H1 (cell line): ENCODE measurements at regions not wholly inside any gene's neighbourhood (a gene's known extent, or its start where the extent isn't known, plus 50 kb on each side); places are given as distances from the start of the nearest gene placed in this dataset.

Experiments used
- CTCF ChIA-PET: fragments of 300-600 bp; sonication (Branson Sonifier 250); formaldehyde crosslinking; loops from one replicate; lab custom pipeline; 2021; ENCODE audit not compliant: partially characterized antibody; lab: Charles Lee
- POLR2A ChIA-PET: fragments of 300-600 bp; sonication (Branson Sonifier 250); formaldehyde crosslinking; loops from one replicate; lab custom pipeline; 2021; ENCODE audit warnings: inconsistent platforms; ENCODE audit not compliant: partially characterized antibody; lab: Charles Lee
- DNase-seq, 2 experiments: peaks; one replicate each; pipeline versions ENCODE4 v3.0.0 to v3.0.0-alpha.2; 2010 to 2022; ENCODE audit warnings: low spot score in 2 of 2, low read depth in 1 of 2, mixed read lengths in 1 of 2
- FAIRE-seq: peaks from 2 replicates; lab custom pipeline; 2011; peaks lifted over from hg19 to GRCh38; lab: Jason Lieb, UNC
- H2AFZ ChIP-seq: 2 replicates; pipeline ENCODE4 v1.8.1; 2012; ENCODE audit warnings: low read length, inconsistent platforms
- H2AK5ac ChIP-seq: 2 replicates; pipeline ENCODE4 v1.6.1; 2013; ENCODE audit warnings: low read depth, low read length
- H2BK120ac ChIP-seq: replicated peaks from 2 replicates; pipeline ENCODE3; 2013; ENCODE audit warnings: low read depth, low read length, inconsistent platforms
- H2BK12ac ChIP-seq: 2 replicates; pipeline ENCODE4 v1.6.1; 2013; ENCODE audit warnings: low read depth, low read length
- H2BK15ac ChIP-seq: 2 replicates; pipeline ENCODE4 v1.6.1; 2013; ENCODE audit warnings: low read length
- H2BK20ac ChIP-seq: 2 replicates; pipeline ENCODE4 v1.6.1; 2013; ENCODE audit warnings: low read length
- H2BK5ac ChIP-seq: 2 replicates; pipeline ENCODE4 v1.6.1; 2013; ENCODE audit warnings: low read depth, low read length
- H3K14ac ChIP-seq: 2 replicates; pipeline ENCODE4 v1.6.1; 2013; ENCODE audit warnings: inconsistent platforms; ENCODE audit not compliant: insufficient read length
- H3K18ac ChIP-seq: 2 replicates; pipeline ENCODE4 v1.6.1; 2013; ENCODE audit warnings: low read length; ENCODE audit errors: extremely low read depth
- H3K23ac ChIP-seq: 2 replicates; pipeline ENCODE4 v1.6.1; 2013; ENCODE audit warnings: inconsistent platforms; ENCODE audit not compliant: insufficient read length
- H3K23me2 ChIP-seq: 2 replicates; pipeline ENCODE4 v1.6.1; 2013; ENCODE audit warnings: low read depth, low read length
- H3K27ac ChIP-seq: 2 replicates; pipeline ENCODE4 v1.6.1; 2011; ENCODE audit warnings: low read depth, low read length, inconsistent platforms
- H3K27me3 ChIP-seq, 4 experiments: replicated peaks in 1 of 4; 1 replicate in 1 of 4; 2 replicates in 3 of 4; pipeline versions ENCODE4 v1.6.1 to v1.8.1; 2011 to 2013; ENCODE audit warnings: low read length in 3 of 4, mild to moderate bottlenecking in 3 of 4, inconsistent platforms in 2 of 4, mixed read lengths in 2 of 4, moderate library complexity in 1 of 4; ENCODE audit not compliant: control insufficient read depth in 3 of 4, insufficient read depth in 3 of 4; ENCODE audit errors: extremely low read depth in 1 of 4
- H3K36me3 ChIP-seq, 4 experiments: 2 replicates each; pipeline versions ENCODE4 v1.6.1 to v1.8.1; 2011 to 2013; ENCODE audit warnings: mild to moderate bottlenecking in 4 of 4, low read length in 3 of 4, moderate library complexity in 2 of 4, control low read depth in 1 of 4, inconsistent platforms in 1 of 4; ENCODE audit not compliant: insufficient read depth in 4 of 4, control insufficient read depth in 2 of 4
- H3K4ac ChIP-seq: replicated peaks from 2 replicates; pipeline ENCODE3; 2013; ENCODE audit warnings: low read length, low read depth, mixed read lengths, inconsistent platforms; ENCODE audit not compliant: insufficient read length
- H3K4me1 ChIP-seq, 4 experiments: replicated peaks in 1 of 4; 1 replicate in 1 of 4; 2 replicates in 3 of 4; pipeline versions ENCODE4 v1.6.1 to v1.8.1; 2011 to 2013; ENCODE audit warnings: low read length in 3 of 4, inconsistent platforms in 2 of 4, mixed read lengths in 1 of 4; ENCODE audit not compliant: insufficient read depth in 4 of 4, control insufficient read depth in 3 of 4
- H3K4me2 ChIP-seq, 2 experiments: 2 replicates each; pipeline versions ENCODE4 v1.6.1 to v1.8.1; 2011 to 2013; ENCODE audit warnings: low read depth in 2 of 2, low read length in 2 of 2, control low read depth in 1 of 2, inconsistent platforms in 1 of 2, mild to moderate bottlenecking in 1 of 2; ENCODE audit not compliant: insufficient read depth in 1 of 2
- H3K4me3 ChIP-seq, 4 experiments: fragments of 200-600, 300-600 bp in 1 of 4; sonication (generic), shearing (Covaris generic), sonication (Bioruptor Twin) in 1 of 4; 2 replicates each; pipeline versions ENCODE4 v1.5.1 to v1.8.1; 2011 to 2016; ENCODE audit warnings: low read length in 4 of 4, low read depth in 3 of 4, control low read depth in 2 of 4, inconsistent platforms in 2 of 4, mild to moderate bottlenecking in 2 of 4, mixed read lengths in 1 of 4, moderate library complexity in 1 of 4; ENCODE audit not compliant: insufficient read depth in 2 of 4; ENCODE audit errors: extremely low read depth in 1 of 4
- H3K56ac ChIP-seq: replicated peaks from 2 replicates; pipeline ENCODE3; 2013; ENCODE audit warnings: low read depth, mild to moderate bottlenecking, mixed read lengths, low read length, inconsistent platforms; ENCODE audit not compliant: insufficient read length
- H3K79me1 ChIP-seq: 2 replicates; pipeline ENCODE4 v1.6.1; 2013; ENCODE audit warnings: low read depth, low read length, control low read depth
- H3K79me2 ChIP-seq, 2 experiments: 2 replicates each; pipeline versions ENCODE4 v1.6.1 to v1.8.1; 2012 to 2013; ENCODE audit warnings: low read length in 2 of 2, mild to moderate bottlenecking in 2 of 2, inconsistent platforms in 1 of 2; ENCODE audit not compliant: insufficient read depth in 2 of 2, control insufficient read depth in 1 of 2
- H3K9ac ChIP-seq, 4 experiments: replicated peaks in 1 of 4; 1 replicate in 1 of 4; 2 replicates in 3 of 4; pipeline versions ENCODE4 v1.6.1 to v1.8.1; 2011 to 2013; ENCODE audit warnings: low read depth in 3 of 4, low read length in 3 of 4, control low read depth in 2 of 4, mild to moderate bottlenecking in 2 of 4, moderate library complexity in 2 of 4, inconsistent platforms in 1 of 4; ENCODE audit errors: extremely low read depth in 1 of 4
- H3K9me3 ChIP-seq, 2 experiments: 2 replicates each; pipeline versions ENCODE4 v1.6.1 to v1.8.1; 2012 to 2013; ENCODE audit warnings: mild to moderate bottlenecking in 2 of 2, moderate library complexity in 2 of 2, control low read depth in 1 of 2, inconsistent platforms in 1 of 2, low read depth in 1 of 2, low read length in 1 of 2, mixed read lengths in 1 of 2; ENCODE audit not compliant: insufficient read depth in 2 of 2
- H4K20me1 ChIP-seq, 2 experiments: replicated peaks in 1 of 2; 2 replicates each; pipeline versions ENCODE3 to v1.8.1; 2011 to 2013; ENCODE audit warnings: inconsistent platforms in 2 of 2, low read length in 2 of 2, mild to moderate bottlenecking in 1 of 2; ENCODE audit not compliant: insufficient read depth in 2 of 2, control insufficient read depth in 1 of 2
- H4K5ac ChIP-seq: 2 replicates; pipeline ENCODE4 v1.6.1; 2013; ENCODE audit warnings: low read length, low read depth, mixed read lengths, inconsistent platforms; ENCODE audit not compliant: insufficient read length
- H4K8ac ChIP-seq: 2 replicates; pipeline ENCODE4 v1.8.0; 2013; ENCODE audit warnings: mild to moderate bottlenecking, moderate library complexity, low read length, inconsistent platforms; ENCODE audit not compliant: insufficient read depth; ENCODE audit errors: extremely low read depth
- H4K91ac ChIP-seq: replicated peaks from 2 replicates; pipeline ENCODE3; 2013; ENCODE audit warnings: low read length, mixed read lengths, inconsistent platforms; ENCODE audit not compliant: insufficient read length
- WGBS, 2 experiments: shearing (Covaris generic) in 1 of 2; methylation state at CpG; one replicate each; pipeline versions ENCODE4 v1.1.6 to v1.1.7; 2013 to 2015; ENCODE audit warnings: low lambda C conversion rate in 2 of 2, mixed read lengths in 2 of 2, inconsistent platforms in 1 of 2, low coverage in 1 of 2, missing lambda C conversion rate in 1 of 2; ENCODE audit not compliant: insufficient replicate concordance in 2 of 2, insufficient coverage in 1 of 2, insufficient read length in 1 of 2; ENCODE audit errors: extremely low coverage in 1 of 2, missing lambda C conversion rate in 1 of 2; 5-methylcytosine and 5-hydroxymethylcytosine counted together

- DNase-seq (no peak), FAIRE-seq (no peak)
- H2AFZ ChIP-seq, result no peak overlapping the region
- no peak overlapping the region for H3K14ac ChIP-seq
- H4K20me1 ChIP-seq, result no peaks in the 10 kb centered on the region
- H3K79me2 ChIP-seq, result no peaks in the 10 kb centered on the region
- no peaks in the 10 kb centered on the region for H3K36me3 ChIP-seq
- H3K23ac ChIP-seq, result no peak overlapping the region
- no peak overlapping the region for H2BK120ac ChIP-seq
- H3K79me1 ChIP-seq, result no peaks in the 10 kb centered on the region
- no peak overlapping the region for H2BK12ac ChIP-seq
- H3K18ac ChIP-seq, result no peak overlapping the region
- H2AK5ac ChIP-seq, result no peak overlapping the region
- H3K27me3 ChIP-seq, result no peaks in the 10 kb centered on the region
- ChIA-PET POLR2A (no interaction called here), CTCF (interaction anchor here (0.6 to 1.1 kb wide), 2 partner anchors 11 to 17 kb away, joined by 3 read pairs; no protein-coding TSS in a partner anchor)
- no peak overlapping the region for H4K8ac ChIP-seq
- H3K4me1 ChIP-seq, result no peaks in the 10 kb centered on the region
- no peak overlapping the region for H4K5ac ChIP-seq
- H4K91ac ChIP-seq, result no peak overlapping the region
- no peak overlapping the region for H3K9ac ChIP-seq
- H3K27ac ChIP-seq, result no peak overlapping the region
- no peak overlapping the region for H3K4ac ChIP-seq
- no peak overlapping the region for H3K56ac ChIP-seq
- WGBS, 2 experiments, result 84% methylated on average over 1 of the region's 1 CpG; no CpG with 5 or more reads in 1 of the 2 experiments
- H3K23me2 ChIP-seq, result 0 out of 2 replicates have a peak, but pooled peaks cover 2% of the 10 kb centered on the region
- H2BK20ac ChIP-seq, result no peak overlapping the region
- H2BK15ac ChIP-seq, result no peak overlapping the region
- 0 out of 4 replicates have a peak, but pooled peaks cover 0 to 3% of the 10 kb centered on the region in 2 experiments for H3K9me3 ChIP-seq
- no peak overlapping the region for H3K4me3 ChIP-seq
- no peak overlapping the region for H3K4me2 ChIP-seq
- no peak overlapping the region for H2BK5ac ChIP-seq
These were observed 75.6 kb downstream of the SPRY2 start for GRCh38 chr13:80265348-80265747.
